Tibial nerve (tissue), 4 donors: ENCODE measurements at regions not wholly inside any gene's neighbourhood (a gene's known extent, or its start where the extent isn't known, plus 50 kb on each side); places are given as distances from the start of the nearest gene placed in this dataset.

Experiments used
- CTCF ChIP-seq, 5 experiments: fragments of 200-600 bp in 3 of 5; fragments of 450-650 bp in 2 of 5; sonication (generic) in 3 of 5; IDR thresholded peaks; one replicate each; pipeline ENCODE4 v1.5.1; 2016 to 2019; ENCODE audit warnings: antibody characterized with exemption in 5 of 5, mild to moderate bottlenecking in 3 of 5, moderate library complexity in 2 of 5
- EP300 ChIP-seq, 2 donors: sonication (generic); formaldehyde crosslinking; IDR thresholded peaks; one replicate each; pipeline ENCODE4 v1.6.1; 2017; ENCODE audit warnings: antibody characterized with exemption in 2 of 2, mild to moderate bottlenecking in 1 of 2
- POLR2A ChIP-seq, 2 donors: fragments of 450-650 bp; IDR thresholded peaks; one replicate each; pipeline ENCODE4 v1.6.1; 2017; ENCODE audit warnings: antibody characterized with exemption in 2 of 2, mild to moderate bottlenecking in 2 of 2, moderate library complexity in 2 of 2

DNA sequence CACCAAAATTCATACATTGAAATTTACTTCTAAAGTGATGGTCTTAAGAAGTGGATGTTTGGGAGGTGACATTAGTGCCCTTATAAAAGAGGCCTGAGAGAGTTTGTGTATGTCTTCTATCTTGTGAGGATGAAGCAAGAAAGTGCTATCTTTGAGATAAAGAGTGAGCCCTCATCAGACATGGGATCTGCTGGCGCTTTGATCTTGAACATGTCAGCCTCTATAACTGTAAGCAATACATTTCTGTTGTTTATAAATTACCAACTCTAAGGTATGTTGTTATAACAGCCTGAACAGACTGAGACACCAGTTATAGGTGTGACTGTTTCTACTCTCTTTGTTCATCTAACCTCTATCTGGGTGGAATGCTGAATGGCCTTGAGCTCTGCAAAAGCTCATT, 54.5 kb upstream of the SETBP1 start:
- TF ChIP-seq CTCF (IDR thresholded peaks at IDR 0.05) (no peak), POLR2A (IDR thresholded peaks at IDR 0.05) (no peak), EP300 (IDR thresholded peaks at IDR 0.05) (no peak)
